Endothelial cell of umbilical vein (primary cell): ENCODE measurements at regions not wholly inside any gene's neighbourhood (a gene's known extent, or its start where the extent isn't known, plus 50 kb on each side); places are given as distances from the start of the nearest gene placed in this dataset.

Source experiments
- CTCF ChIP-seq, 2 donors: IDR thresholded peaks; 1 replicate in 1 of 2; 2 replicates in 1 of 2; pipeline ENCODE4 v1.5.1; 2011; ENCODE audit warnings: low read length in 2 of 2, mild to moderate bottlenecking in 2 of 2, moderate library complexity in 2 of 2, control low read depth in 1 of 2, inconsistent platforms in 1 of 2, low read depth in 1 of 2; ENCODE audit not compliant: insufficient read depth in 1 of 2; ENCODE audit errors: extremely low read depth in 1 of 2
- EZH2 ChIP-seq: IDR thresholded peaks from 2 replicates; pipeline ENCODE4 v1.6.1; 2012; ENCODE audit warnings: borderline replicate concordance, low read depth, mild to moderate bottlenecking, moderate library complexity, low read length, inconsistent platforms; ENCODE audit not compliant: severe bottlenecking
- POLR2AphosphoS5 ChIP-seq: IDR thresholded peaks from 2 replicates; pipeline ENCODE4 v1.6.1; 2012; ENCODE audit warnings: low read depth, mild to moderate bottlenecking, control low read depth, low read length, moderate library complexity; ENCODE audit not compliant: insufficient read depth

GRCh38 chr20:56943946-56944945, 315.1 kb downstream of the TFAP2C start:
- no peak for TF ChIP-seq CTCF (IDR thresholded peaks at IDR 0.05; ENCODE audit: extremely low read depth in 1 of 2, insufficient read depth in 1 of 2, low read depth in 1 of 2, low read length in 2 of 2)
- no peak for TF ChIP-seq POLR2AphosphoS5
- no peak for TF ChIP-seq EZH2
